H1 (cell line): ENCODE measurements at regions not wholly inside any gene's neighbourhood (a gene's known extent, or its start where the extent isn't known, plus 50 kb on each side); places are given as distances from the start of the nearest gene placed in this dataset.

Experiments used
- CREB1 ChIP-seq: IDR thresholded peaks from 2 replicates; pipeline ENCODE4 v1.6.1; 2012; ENCODE audit warnings: inconsistent platforms
- CTCF ChIP-seq, 3 experiments: IDR thresholded peaks; 1 replicate in 2 of 3; 2 replicates in 1 of 3; pipeline versions ENCODE4 v1.5.1 to v1.6.1; 2011; ENCODE audit warnings: low read length in 3 of 3, mild to moderate bottlenecking in 3 of 3, inconsistent platforms in 2 of 3, low read depth in 1 of 3, moderate library complexity in 1 of 3; ENCODE audit not compliant: insufficient read depth in 1 of 3; ENCODE audit errors: control extremely low read depth in 1 of 3
- FOSL1 ChIP-seq: IDR thresholded peaks from 2 replicates; pipeline ENCODE4 v1.6.1; 2011; ENCODE audit warnings: mild to moderate bottlenecking, low read depth, low read length, moderate library complexity; ENCODE audit not compliant: insufficient read depth
- MAX ChIP-seq: IDR thresholded peaks from 2 replicates; pipeline ENCODE4 v1.6.1; 2012; ENCODE audit warnings: inconsistent platforms
- POLR2A ChIP-seq, 2 experiments: IDR thresholded peaks; 1 replicate in 1 of 2; 2 replicates in 1 of 2; pipeline ENCODE4 v1.6.1; 2011; ENCODE audit warnings: low read depth in 2 of 2, low read length in 2 of 2, mild to moderate bottlenecking in 2 of 2; ENCODE audit errors: control extremely low read depth in 1 of 2
- POLR2AphosphoS5 ChIP-seq: IDR thresholded peaks from 2 replicates; pipeline ENCODE4 v1.6.1; 2011; ENCODE audit warnings: low read depth, low read length
- SRF ChIP-seq: IDR thresholded peaks from 2 replicates; pipeline ENCODE4 v1.6.1; 2011; ENCODE audit warnings: mild to moderate bottlenecking, low read depth, low read length, moderate library complexity
- TAF1 ChIP-seq: IDR thresholded peaks from 2 replicates; pipeline ENCODE4 v1.6.1; 2011; ENCODE audit warnings: mild to moderate bottlenecking, low read depth, low read length

- TF ChIP-seq CREB1 (no peak), MAX (no peak), POLR2A (IDR thresholded peaks at IDR 0.05; ENCODE audit: control extremely low read depth in 1 of 2, low read depth in 2 of 2, low read length in 2 of 2) (no peak), TAF1 (no peak), SRF (no peak), CTCF (IDR thresholded peaks at IDR 0.05; ENCODE audit: control extremely low read depth in 1 of 3, insufficient read depth in 1 of 3, low read depth in 1 of 3, low read length in 3 of 3) (no peak), POLR2AphosphoS5 (no peak), FOSL1 (no peak)
Observed at GRCh38 chr12:5189173-5189572, 145.5 kb downstream of the KCNA5 start.
